Suppressor macrophage treated with lipopolysaccharide for 4 hours (primary cell): ENCODE measurements at regions not wholly inside any gene's neighbourhood (a gene's known extent, or its start where the extent isn't known, plus 50 kb on each side); places are given as distances from the start of the nearest gene placed in this dataset.
"Not testable (repeated sequence)": the region's sequence is repeated elsewhere in the genome, so short reads cannot be mapped to it uniquely, and the experiment has no call there.

Source experiments
- DNase-seq: peaks from one replicate; pipeline ENCODE4 v3.0.0-alpha.2; 2020

DNA sequence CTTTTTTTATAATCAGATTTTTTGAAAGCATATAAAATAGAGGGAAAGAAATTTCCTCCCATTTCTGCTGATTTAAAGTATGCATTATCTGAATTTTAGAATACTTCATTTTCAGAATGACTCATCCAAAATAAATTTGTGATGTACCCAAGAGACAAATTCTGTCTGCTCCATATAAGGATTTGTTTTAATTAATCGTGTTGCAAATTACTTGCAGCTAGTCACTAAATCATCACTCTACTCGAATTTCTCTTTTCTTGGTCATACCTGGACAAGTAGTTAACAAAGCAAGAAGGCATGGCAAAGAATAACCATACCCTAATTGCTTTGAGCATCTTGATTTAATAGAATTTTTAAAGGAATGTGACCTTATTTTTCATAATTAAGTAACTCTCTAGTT is 284.1 kb upstream of the GRAMD2B start:
- DNase-seq: no peak

DNA sequence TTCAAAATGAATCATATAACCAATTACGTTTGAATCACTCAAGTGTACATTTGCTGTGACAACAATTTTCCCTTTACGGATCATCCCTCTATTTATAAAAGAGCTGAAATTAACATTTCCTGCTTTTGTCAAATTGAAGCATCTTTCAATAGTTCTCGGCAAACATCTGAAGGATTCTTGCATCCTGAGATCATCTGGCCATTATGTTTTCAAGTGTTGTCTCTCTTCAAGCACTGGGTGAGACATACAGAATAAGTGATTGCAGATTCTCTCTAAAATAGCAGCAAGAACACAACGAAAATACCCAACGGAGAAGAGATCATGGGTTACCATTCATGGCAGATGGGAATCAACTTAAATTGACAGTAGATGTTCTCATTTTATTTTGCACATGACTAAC is 283.4 kb upstream of the GRAMD2B start:
- DNase-seq: no peak

DNA sequence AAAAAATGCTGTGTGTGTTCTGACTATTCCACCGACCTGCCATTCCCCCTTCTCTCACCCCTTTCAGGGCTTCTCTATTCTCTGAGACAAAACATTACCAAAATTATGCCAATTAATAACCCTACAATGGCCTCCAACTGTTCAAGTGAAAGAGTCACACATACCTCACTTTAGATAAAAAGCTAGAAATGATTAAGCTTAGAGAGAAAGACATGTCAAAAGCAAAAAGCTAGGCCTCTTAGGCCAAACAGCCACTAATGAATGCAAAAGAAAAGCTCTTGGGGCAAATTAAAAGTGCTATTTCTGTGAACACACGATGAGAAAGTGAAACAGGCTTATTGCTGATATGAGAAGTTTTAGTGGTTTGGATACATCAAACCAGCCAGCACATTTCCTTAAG is 279.6 kb upstream of the GRAMD2B start:
- no peak for DNase-seq

DNA sequence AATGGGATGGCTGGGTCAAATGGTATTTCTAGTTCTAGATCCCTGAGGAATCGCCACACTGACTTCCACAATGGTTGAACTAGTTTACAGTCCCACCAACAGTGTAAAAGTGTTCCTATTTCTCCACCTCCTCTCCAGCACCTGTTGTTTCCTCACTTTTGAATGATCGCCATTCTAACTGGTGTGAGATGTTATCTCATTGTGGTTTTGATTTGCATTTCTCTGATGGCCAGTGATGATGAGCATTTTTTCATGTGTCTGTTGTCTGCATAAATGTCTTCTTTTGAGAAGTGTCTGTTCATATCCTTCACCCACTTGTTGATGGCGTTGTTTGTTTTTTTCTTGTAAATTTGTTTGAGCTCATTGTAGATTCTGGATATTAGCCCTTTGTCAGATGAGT is 272.9 kb upstream of the GRAMD2B start:
- not testable (repeated sequence) for DNase-seq

DNA sequence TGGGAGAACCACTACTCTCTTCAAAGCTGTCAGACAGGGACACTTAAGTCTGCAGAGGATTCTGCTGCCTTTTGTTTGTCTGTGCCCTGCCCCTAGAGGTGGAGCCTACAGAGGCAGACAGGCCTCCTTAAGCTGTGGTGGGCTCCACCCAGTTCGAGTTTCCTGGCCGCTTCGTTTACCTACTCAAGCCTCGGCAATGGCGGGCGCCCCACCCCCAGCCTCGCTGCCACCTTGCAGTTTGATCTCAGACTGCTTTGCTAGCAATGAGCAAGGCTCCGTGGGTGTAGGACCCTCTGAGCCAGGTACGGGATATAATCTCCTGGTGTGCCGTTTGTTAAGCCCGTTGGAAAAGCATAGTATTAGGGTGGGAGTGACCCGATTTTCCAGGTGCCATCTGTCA is 267.9 kb upstream of the GRAMD2B start:
- DNase-seq: not testable (repeated sequence)

DNA sequence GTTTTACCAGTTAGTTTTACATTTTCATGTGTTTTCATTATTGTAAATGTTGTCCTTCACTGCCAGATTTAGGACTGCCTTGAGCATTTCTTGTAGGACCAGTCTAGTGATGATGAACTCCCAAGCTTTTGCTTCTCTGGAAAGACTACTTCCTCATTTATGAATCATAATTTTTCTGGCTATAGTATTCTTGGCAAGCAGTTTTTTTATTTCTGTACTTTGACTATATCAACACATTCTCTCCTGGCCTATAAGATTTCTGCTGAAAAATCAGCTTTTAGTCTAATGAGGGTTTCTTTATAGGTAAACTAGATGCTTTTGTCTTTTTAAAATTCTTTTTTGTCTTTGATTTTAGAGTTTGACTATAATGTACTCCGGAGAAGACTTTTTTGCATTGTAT is 256.8 kb upstream of the GRAMD2B start:
- no peak for DNase-seq

DNA sequence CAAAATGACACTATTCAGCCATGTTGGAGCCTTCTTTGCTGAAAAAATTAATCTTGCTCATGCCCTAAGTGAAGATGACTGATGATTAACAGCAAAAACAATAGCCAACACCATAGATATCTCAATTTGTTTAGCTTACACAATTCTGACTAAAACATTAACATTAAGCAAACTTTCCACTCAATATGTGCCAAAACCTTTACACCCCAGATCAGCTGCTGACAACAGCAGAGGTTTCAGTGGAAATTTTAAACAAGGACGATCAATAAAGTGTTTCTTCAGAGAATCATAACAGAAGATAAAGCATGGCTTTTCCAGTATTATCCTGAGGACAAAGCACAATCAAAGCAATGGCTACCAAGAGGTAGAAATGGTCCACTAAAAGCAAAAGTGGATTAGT is 254.4 kb upstream of the GRAMD2B start:
- no peak for DNase-seq

DNA sequence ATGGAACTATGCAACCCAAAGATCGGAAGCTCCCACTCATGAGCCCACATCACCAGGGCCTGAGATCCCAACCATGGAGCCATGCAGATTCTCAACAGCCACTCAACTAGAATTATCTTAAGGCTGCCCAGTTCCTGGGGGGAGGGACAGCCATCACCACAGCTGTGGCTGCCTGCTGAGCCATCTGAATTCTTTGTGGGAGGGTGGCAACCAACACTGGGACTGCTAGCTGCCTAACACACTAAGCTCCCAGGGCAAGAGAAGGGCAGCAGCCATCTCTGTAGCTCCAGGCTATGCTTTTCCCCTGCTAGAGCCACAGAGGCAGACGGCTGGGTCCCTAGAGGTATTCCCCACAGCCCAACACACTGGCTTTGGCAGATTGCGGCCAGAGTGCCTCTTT is 251.3 kb upstream of the GRAMD2B start:
- DNase-seq: no peak

DNA sequence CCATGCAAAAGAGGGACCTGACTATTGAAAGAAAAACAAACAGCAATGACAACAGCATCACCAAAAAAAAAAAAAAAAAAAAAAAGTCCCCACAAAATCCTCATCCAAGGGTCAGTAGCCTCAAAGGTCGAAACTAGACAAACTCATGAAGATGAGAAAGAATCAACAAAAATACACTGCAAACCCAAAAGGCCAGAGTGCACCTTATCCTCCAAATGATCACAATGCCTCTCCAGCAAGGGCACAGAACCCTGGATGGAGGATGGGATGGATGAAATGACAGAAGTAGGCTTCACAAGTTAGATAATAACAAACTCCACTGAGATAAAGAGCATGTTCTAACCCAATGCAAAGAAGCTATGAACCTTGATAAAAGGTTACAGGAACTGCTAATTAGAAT is 250.4 kb upstream of the GRAMD2B start:
- DNase-seq: no peak

DNA sequence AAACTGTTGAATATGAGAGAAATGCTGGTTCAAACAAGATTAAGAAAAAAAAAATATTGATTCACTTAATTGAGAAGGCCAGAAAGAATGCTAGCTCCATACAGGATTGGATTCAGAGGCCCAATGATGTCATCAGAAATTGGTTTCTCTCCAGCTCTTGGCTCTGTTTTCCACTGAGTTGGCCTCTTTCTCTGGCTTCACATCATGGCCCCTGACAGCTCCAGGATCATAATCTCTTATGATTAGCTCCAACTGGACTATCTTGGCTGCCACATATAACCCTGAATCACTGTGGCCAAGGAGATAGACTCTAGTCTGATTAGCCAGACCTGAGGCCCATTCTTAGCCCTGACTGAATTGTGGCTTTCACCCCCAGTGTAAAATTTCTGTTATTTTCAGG is 244.7 kb upstream of the GRAMD2B start:
- DNase-seq: no peak

DNA sequence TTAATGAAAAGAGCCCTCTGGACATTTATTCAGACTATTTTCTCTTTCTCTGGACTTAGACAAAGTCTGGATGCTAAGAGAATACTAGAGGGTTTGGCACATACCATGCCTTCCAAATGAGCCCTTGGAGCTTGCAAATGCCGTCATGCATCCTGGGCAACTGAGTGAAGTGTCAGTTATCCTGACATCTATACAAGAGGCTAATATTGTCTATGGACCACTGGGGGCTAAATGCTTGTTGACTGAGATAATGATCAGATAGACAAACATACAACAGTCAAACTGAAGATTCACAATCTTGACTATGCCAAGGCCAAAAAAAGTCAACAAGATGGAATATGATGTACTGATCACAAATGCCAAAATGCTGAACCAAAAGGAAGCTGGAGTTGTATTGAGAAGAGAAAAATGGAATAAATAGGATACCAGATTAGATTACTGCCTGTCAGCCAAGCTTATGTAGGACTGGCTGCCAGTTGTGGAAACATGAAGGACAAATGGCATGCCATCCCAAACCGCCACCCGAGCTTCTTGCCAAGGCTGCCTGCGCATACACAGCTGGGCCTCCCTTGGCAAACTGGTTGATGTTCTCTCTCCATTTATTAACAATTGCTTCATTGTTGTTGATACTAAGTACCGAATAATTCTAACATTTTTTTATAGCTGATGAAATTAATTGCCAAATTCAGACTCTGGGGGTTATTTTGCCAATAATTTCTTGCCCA is 240.1 kb upstream of the GRAMD2B start:
- no peak for DNase-seq

DNA sequence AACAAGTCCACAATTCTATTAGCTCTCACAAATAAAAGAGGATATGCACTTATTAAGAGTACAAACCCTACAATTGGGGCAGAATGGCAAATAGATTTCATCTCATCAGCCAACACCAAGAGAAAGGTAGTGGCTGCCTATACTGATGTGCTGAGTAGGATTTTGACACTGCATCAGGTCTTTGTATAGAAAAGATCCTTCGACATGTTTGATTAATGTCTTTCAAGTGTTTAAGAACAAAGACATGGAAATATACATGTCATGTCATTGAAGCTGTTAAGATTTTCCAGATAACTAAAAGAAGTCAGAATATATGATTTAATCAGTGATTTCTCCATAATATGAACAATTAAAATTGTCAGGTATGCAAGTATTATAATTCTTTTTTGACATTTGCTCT is 238.7 kb upstream of the GRAMD2B start:
- no peak for DNase-seq

DNA sequence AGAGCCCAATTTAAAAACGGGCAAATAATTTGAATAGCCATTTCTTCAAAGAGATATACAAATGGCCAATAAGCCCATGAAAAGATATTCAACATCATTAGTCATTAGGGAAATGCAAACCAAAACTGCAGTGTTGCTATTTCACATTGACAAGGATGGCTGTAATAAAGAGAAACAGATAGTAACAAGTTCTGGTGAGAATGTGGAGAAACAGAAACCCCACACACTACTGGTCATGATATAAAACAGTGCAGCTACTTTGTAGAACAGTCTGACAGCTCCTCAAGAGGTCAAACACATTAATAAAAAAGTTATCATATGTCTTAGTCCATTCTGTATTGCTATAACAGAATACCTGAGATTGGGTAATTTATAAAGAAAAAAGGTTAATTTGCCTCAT is 237.0 kb upstream of the GRAMD2B start:
- no peak for DNase-seq

DNA sequence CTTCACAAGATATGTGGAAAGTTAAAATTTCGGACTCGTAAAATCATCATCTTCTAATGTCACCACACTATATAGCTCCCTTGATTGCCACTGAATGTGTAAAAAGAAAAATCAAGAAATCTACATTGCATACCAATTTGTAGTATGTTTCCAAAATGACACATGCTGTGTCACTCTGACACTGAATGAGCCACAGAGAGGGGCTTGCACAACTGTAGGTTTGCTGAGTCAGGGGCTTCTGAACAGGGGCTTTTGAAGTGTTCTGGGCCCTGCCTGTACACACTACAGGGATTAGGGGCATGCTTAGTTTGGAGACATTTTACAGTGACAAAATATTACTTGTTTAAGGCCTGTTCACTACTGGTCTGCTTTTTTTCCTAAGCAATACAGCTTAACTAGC is 234.4 kb upstream of the GRAMD2B start:
- no peak for DNase-seq

DNA sequence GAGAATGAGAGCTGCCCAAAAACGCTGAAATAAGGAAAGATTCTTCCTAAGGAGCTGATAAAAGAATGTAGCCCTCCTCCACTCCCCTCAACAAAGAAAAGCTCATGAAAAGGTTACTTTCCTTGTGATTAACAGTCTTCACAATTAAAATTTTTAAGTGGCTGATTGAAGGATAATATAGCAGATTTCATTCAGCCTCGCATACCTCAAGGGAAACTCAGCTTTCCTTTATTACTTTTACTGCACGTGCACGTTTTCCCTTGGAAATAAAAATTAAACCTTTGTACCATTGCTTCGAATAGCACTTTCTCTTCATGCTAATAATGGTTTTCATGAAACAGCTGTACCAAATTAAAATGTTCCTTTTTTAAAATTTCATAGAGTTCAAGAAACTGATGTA is 234.0 kb upstream of the GRAMD2B start:
- no peak for DNase-seq

DNA sequence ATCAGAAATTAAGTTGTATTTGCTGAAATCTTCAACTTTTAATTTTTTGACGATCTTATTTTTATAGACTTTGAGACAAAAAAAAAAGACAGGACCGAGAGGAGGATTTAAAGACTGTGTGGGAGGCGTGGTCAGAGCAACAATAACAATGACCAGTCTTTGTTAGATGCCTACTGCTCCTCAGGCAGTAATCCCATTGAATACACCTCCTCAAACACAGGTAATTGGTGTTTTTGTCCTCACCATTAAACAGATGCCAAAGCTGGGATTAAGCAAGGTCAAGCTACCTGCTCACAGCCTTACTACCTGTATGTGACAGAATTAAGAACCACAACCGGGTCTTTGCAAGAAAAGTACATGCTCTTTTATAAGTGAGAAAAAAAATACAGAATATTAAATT is 233.3 kb upstream of the GRAMD2B start:
- no peak for DNase-seq

DNA sequence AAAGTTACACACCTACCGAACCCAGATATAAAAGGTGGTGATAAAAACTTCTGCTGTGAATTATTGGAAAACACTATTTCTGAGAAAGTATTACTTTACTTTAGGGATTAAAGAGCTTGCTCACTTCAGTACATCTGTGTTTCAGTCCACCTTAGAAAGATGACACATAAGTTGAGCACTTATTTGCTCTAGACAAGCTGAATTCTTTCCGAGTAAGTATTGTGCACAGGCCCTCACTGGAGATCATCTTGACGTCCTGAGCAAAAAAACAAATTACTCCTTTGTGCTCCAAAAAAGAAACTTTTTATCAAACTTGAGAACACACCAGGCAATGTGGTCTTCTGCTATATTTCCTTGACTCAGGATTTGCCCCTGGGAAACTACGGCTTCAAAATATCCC is 231.0 kb upstream of the GRAMD2B start:
- DNase-seq: no peak

DNA sequence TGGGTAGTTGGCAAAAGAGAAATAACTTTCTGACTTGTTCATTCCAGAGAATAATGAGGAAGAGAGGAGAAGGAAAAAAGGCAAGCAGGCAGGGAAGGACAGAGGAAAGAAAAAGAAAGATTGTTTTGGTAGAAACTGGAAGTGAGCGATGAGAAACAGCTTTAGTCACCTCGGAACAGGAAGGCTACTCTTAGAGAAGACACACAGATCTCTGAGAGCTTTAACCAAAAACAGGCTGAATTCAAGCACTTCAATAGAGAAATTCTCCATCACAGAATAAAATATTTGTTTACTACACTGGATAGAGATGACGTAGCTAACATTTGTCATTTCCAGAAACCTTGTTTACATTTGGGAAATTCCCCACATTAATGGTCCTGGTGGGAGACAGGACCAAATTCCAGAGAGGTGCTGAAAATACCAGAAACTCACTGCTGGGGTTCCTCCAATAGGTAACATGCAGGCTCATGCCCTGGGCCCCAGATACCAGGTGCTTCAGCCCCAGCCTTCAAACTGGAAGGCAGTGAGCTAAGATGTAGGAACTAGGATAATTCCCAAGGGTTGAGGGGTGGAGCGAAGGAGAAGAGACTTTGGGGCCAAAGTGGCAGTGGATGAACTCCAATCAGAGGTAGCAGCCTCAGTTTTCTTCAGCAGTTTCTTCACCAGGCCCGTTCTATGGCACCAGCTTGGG is 227.7 kb upstream of the GRAMD2B start:
- DNase-seq: no peak

DNA sequence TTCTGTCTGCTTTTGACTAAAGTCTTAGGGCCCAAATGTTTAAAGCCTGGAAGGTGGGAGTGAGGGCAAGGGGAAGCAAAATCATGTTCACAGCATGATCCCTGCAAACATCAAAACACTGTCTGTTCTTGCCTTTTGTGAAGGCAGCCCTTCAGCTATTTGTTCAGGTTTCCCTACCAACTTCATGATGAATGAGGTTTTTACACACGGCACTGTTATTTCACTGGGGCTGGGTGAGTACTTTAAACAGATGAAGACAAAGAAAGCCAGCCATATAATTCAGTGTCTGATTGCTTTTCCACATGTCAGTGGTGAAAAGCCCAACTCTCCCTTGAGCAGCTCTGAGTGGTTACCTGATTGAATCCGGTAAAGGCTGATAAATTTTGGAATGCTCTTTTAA is 224.7 kb upstream of the GRAMD2B start:
- DNase-seq: no peak

DNA sequence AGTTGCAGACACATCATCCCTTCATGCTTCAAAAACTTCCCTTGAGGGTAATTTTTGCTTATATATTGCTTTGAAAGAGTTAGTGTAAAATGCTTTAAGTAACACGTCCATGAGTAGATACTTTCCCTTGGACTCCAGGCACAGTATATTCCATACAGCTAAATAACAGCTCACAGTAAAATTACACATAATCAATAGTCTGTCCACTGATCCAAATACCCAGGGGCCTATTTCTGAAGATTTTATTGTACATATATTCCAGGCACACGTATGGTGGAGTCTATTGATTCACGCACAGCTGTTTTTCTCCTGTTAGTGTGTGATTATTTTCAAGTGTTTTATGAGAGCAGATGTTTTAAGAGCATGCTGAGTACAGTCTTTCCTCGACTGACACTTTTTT is 223.7 kb upstream of the GRAMD2B start:
- DNase-seq: no peak

DNA sequence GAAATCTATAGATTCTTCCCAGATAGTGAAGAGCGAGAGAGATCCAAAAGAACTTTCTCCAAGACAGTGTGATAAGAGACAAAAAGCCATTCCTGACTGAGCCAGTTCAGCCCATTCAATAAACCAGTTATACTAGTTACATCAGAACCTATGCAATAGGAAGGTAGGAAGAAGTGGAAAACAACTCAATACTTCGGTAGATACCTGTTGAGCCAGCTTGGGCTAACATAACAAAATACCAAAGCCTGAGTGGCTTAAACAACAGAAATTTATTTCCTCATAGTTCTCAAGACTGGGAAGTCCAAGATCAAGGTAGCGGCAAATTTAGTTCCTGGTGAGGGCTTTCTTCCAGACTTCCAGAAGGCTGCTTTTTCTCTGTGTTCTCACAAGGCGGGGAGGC is 214.5 kb upstream of the GRAMD2B start:
- no peak for DNase-seq

DNA sequence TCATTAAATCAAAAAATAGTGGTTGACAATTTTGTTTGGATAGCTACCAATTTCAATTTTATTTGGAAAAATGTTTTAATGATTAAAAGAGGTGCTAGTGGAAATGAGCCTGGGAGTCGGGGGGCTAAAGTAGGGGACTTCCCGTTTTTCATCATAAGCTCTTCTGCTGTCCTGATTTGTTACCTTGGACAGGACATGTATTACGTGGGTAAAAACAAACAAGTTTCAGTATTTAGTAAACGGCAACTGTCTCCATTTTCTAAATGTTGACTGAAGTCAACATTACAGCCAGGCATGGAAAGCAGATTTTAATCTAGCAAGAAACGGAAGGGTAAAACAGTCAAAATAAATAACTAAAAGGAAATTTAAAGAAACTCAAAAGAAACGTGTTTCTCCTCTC is 212.3 kb upstream of the GRAMD2B start:
- DNase-seq: no peak

DNA sequence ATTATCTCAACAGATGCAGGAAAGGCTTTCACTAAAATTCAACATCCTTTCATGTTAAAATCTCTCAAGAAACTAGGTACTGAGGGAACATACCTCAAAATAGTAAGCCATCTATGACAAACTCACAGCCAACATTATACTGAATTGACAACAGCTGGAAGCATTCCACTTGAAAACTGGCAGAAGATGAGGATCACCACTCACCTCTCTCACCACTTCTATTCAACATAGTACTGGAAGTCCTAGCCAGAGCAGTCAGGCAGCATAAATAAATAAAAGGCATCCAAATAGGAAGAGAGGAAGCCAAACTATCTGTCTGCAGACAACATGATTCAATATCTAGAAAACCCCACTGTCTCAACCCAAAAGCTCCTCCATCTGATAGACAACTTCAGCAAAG is 203.6 kb upstream of the GRAMD2B start:
- no peak for DNase-seq

DNA sequence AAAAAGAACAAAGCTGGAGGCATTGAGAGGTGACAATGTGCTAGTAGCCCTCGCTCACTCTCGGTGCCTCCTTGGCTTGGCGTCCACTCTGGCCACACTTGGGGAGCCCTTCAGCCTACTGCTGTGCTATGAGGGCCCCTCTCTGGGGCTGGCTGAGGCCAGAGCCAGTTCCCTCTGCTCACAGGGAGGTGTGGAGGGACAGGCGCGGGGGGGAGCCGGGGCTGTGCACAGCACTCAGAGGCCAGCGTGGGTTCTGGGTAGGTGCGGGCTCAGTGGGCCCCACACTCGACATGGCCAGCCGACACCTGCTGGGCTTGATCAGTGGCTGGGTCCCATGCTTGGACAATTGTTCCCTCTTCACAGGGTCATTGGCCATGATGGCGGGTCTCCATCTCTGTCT is 202.5 kb upstream of the GRAMD2B start:
- DNase-seq: no peak

DNA sequence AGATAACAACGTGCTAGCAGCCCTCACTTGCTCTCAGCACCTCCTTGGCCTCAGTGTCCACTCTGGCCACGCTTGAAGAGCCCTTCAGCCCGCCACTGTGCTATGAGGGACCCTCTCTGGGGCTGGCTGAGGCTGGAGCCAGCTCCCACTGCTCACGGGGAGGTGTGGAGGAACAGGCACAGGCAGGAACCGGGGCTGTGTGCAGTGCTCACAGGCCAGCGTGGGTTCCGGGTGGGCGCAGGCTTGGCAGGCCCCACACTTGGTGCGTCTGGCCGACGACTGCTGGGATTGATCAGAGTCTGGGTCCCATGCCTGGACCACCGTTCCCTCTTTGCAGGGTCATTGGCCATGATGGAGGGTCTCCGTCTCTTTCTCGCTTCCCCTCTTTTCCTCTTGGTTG is 194.3 kb upstream of the GRAMD2B start:
- DNase-seq: no peak
